ENCODE measurements at regions not wholly inside any gene's neighbourhood (a gene's known extent, or its start where the extent isn't known, plus 50 kb on each side); places are given as distances from the start of the nearest gene placed in this dataset.
"Not testable (repeated sequence)": the region's sequence is repeated elsewhere in the genome, so short reads cannot be mapped to it uniquely, and the experiment has no call there.

DNA sequence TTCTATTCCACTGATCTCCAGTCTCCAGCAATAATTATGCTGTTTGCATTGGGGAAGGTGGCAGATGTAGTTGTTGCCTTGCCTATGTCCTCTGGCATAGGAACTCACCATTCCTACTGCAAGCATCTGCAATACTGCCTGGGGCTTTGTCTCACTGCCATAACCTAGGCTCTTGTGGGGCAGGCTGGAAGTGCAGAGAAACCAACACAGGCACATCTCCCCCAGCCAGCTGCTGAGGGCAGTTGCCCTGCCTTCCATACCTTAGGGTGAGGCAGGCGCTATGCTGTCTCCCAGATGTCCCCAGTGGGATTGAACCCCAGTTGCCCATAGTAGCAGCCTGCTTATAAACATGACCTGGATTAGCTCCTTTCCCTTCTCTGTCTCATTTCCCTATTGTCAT is 128.1 kb downstream of the NPIPA7 start:
- not testable (repeated sequence) for TF ChIP-seq CTCF (conservative IDR thresholded peaks at IDR 0.05); ZFX (IDR thresholded peaks at IDR 0.05)

Data from C4-2B (cell line).